Lower leg skin (tissue), 4 donors: ENCODE measurements at regions not wholly inside any gene's neighbourhood (a gene's known extent, or its start where the extent isn't known, plus 50 kb on each side); places are given as distances from the start of the nearest gene placed in this dataset.

Experiments
- DNase-seq, 2 donors: peaks; one replicate each; pipeline ENCODE4 v3.0.0-alpha.2; 2019; ENCODE audit warnings: low spot score in 2 of 2
- H3K4me3 ChIP-seq: fragments of 200-600 bp; sonication (generic); 2 replicates; pipeline ENCODE4 v1.5.1; 2017; ENCODE audit warnings: mild to moderate bottlenecking, low read depth; ENCODE audit not compliant: poor library complexity, severe bottlenecking
- CTCF ChIP-seq, 3 donors: fragments of 450-650 bp; IDR thresholded peaks; one replicate each; pipeline ENCODE4 v1.5.1; 2016; ENCODE audit warnings: antibody characterized with exemption in 3 of 3, mild to moderate bottlenecking in 3 of 3, moderate library complexity in 2 of 3
- POLR2A ChIP-seq, 2 donors: fragments of 450-650 bp; IDR thresholded peaks; one replicate each; pipeline ENCODE4 v1.6.1; 2016 to 2017; ENCODE audit warnings: antibody characterized with exemption in 2 of 2, mild to moderate bottlenecking in 1 of 2, moderate library complexity in 1 of 2
- WGBS, 2 donors: methylation state at CpG; one replicate each; pipeline ENCODE4 v1.1.5; 2018; 5-methylcytosine and 5-hydroxymethylcytosine counted together
- intact Hi-C: fragments of 100-400 bp; cut with DNase I; formaldehyde crosslinking; loops from one replicate; pipeline ENCODE4 v1.15.0; 2023; ENCODE audit warnings: low total_unique reads

GRCh38 chr12:24121911-24122310 lies 172.4 kb upstream of the SOX5 start:
- 63% methylated on average over 4 of the region's 4 CpGs for WGBS, 2 donors
- H3K4me3 ChIP-seq = no peak overlapping the region
- no peak for DNase-seq
- intact Hi-C loops = no loop called here
- TF ChIP-seq POLR2A (IDR thresholded peaks at IDR 0.05) (no peak), CTCF (IDR thresholded peaks at IDR 0.05) (no peak)

- no peak for TF ChIP-seq POLR2A (IDR thresholded peaks at IDR 0.05)
- no peak for TF ChIP-seq CTCF (IDR thresholded peaks at IDR 0.05)
- DNase-seq = no peak
- WGBS, 2 donors = 36 to 65% methylated on average over 1 of the region's 1 CpG
- no peak overlapping the region for H3K4me3 ChIP-seq
- intact Hi-C loops = no loop called here
Observed at GRCh38 chr12:24118668-24119067, 169.2 kb upstream of the SOX5 start.

- intact Hi-C loops = no loop called here
- H3K4me3 ChIP-seq = no peak overlapping the region
- TF ChIP-seq POLR2A (IDR thresholded peaks at IDR 0.05) = no peak
- TF ChIP-seq CTCF (IDR thresholded peaks at IDR 0.05) = no peak
- WGBS, 2 donors = 46 to 51% methylated on average over 1 of the region's 1 CpG
- no peak for DNase-seq
Observed at GRCh38 chr12:24116548-24116947, 167.1 kb upstream of the SOX5 start.

- no peak for DNase-seq
- no peak overlapping the region for H3K4me3 ChIP-seq
- TF ChIP-seq CTCF (IDR thresholded peaks at IDR 0.05) (no peak), POLR2A (IDR thresholded peaks at IDR 0.05) (no peak)
- intact Hi-C loops = no loop called here
- 94 to 97% methylated on average over 2 of the region's 2 CpGs for WGBS, 2 donors
Observed at GRCh38 chr12:24113701-24114100, 164.2 kb upstream of the SOX5 start.

GRCh38 chr12:24111616-24112015 lies 162.1 kb upstream of the SOX5 start:
- no peak overlapping the region for H3K4me3 ChIP-seq
- no peak for TF ChIP-seq POLR2A (IDR thresholded peaks at IDR 0.05)
- no peak for TF ChIP-seq CTCF (IDR thresholded peaks at IDR 0.05)
- intact Hi-C loops = no loop called here
- no peak for DNase-seq
- 33 to 45% methylated on average over 2 of the region's 2 CpGs for WGBS, 2 donors

GRCh38 chr12:24111086-24111485 lies 161.6 kb upstream of the SOX5 start:
- WGBS, 2 donors = 79 to 87% methylated on average over 1 of the region's 1 CpG
- DNase-seq = no peak
- intact Hi-C loops = no loop called here
- H3K4me3 ChIP-seq = no peak overlapping the region
- TF ChIP-seq CTCF (IDR thresholded peaks at IDR 0.05) = no peak
- TF ChIP-seq POLR2A (IDR thresholded peaks at IDR 0.05) = no peak
